ENCODE measurements at regions not wholly inside any gene's neighbourhood (a gene's known extent, or its start where the extent isn't known, plus 50 kb on each side); places are given as distances from the start of the nearest gene placed in this dataset.
"Not testable (repeated sequence)": the region's sequence is repeated elsewhere in the genome, so short reads cannot be mapped to it uniquely, and the experiment has no call there.

DNA sequence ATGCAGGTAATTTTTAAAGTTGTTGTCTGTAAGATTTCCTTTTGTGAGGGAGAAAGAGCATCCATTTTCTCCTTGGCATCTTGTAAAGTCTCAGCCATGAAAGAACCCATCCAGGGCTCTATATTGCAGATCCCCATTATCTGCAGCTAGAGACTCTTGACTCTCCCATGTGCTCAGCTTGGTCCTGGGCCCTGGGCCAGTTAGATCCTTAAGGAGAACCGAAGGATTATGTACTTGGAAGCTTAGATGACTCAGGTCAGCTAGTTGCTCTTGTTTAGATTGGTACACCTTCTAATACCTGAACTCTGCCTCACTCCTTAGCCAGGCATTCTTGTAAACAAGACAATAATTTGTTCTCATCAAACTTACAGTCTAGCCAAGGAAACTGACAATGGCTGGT lies 1617.6 kb downstream of the KHDRBS2 start:
- peaks cover 0 to 5% (median 3%) of the 10 kb centered on the region in 5 experiments for H3K9me3 ChIP-seq (ENCODE audit: control extremely low read depth in 1 of 5, control insufficient read depth in 4 of 5, insufficient read depth in 2 of 5, low read depth in 1 of 5, low read length in 4 of 5)
- ChIA-PET POLR2A (no interaction called here), CTCF (no interaction called here)
- WGBS (ENCODE audit: insufficient coverage), result 75% methylated on average over 1 of the region's 1 CpG
- H3K27ac ChIP-seq (ENCODE audit: insufficient read depth in 1 of 2, low read depth in 1 of 2, low read length in 2 of 2, poor library complexity in 1 of 2, severe bottlenecking in 2 of 2), result no peak overlapping the region
- no peaks in the 10 kb centered on the region for H3K27me3 ChIP-seq (replicated peaks in 2 of 5; ENCODE audit: control insufficient read depth in 4 of 5, insufficient read depth in 5 of 5, low read length in 4 of 5)
- H3K36me3 ChIP-seq (ENCODE audit: control insufficient read depth in 4 of 4, insufficient read depth in 4 of 4, low read length in 3 of 4), result no peaks in the 10 kb centered on the region
- DNase-seq, result no peak
- no peak overlapping the region for H3K4me3 ChIP-seq (ENCODE audit: control insufficient read depth in 1 of 7, extremely low read depth in 1 of 7, insufficient read depth in 4 of 7, low read depth in 2 of 7, low read length in 6 of 7)
- no peaks in the 10 kb centered on the region for H3K4me1 ChIP-seq (ENCODE audit: control extremely low read depth in 1 of 4, control insufficient read depth in 4 of 4, insufficient read depth in 4 of 4, low read length in 3 of 4)

DNA sequence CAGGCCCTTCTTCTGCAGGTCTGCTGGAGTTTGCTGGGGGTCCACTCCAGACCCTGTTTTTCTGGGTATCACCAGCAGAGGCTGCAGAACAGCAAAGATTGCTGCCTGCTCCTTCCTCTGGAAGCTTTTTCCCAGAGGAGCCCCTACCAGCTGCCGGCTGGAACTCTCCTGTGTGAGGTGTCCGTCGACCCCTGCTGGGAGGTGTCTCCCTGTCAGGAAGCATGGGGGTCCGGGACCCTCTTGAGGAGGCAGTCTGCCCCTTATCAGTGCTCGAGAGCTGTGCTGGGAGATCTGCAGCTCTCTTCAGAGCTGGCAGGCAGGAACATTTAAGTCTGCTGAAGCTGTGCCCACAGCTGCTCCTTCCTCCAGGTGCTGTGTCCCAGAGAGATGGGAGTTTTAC lies 1622.8 kb downstream of the KHDRBS2 start:
- 97% methylated on average over 4 of the region's 5 CpGs for WGBS (ENCODE audit: insufficient coverage)
- H3K27me3 ChIP-seq (replicated peaks in 2 of 5; ENCODE audit: control insufficient read depth in 4 of 5, insufficient read depth in 5 of 5, low read length in 4 of 5); H3K4me1 ChIP-seq (ENCODE audit: control extremely low read depth in 1 of 4, control insufficient read depth in 4 of 4, insufficient read depth in 4 of 4, low read length in 3 of 4); H3K27ac ChIP-seq (ENCODE audit: insufficient read depth in 1 of 2, low read depth in 1 of 2, low read length in 2 of 2, poor library complexity in 1 of 2, severe bottlenecking in 2 of 2); DNase-seq; H3K9me3 ChIP-seq (ENCODE audit: control extremely low read depth in 1 of 5, control insufficient read depth in 4 of 5, insufficient read depth in 2 of 5, low read depth in 1 of 5, low read length in 4 of 5); POLR2A ChIA-PET; H3K36me3 ChIP-seq (ENCODE audit: control insufficient read depth in 4 of 4, insufficient read depth in 4 of 4, low read length in 3 of 4); H3K4me3 ChIP-seq (ENCODE audit: control insufficient read depth in 1 of 7, extremely low read depth in 1 of 7, insufficient read depth in 4 of 7, low read depth in 2 of 7, low read length in 6 of 7); CTCF ChIA-PET: not testable (repeated sequence)

DNA sequence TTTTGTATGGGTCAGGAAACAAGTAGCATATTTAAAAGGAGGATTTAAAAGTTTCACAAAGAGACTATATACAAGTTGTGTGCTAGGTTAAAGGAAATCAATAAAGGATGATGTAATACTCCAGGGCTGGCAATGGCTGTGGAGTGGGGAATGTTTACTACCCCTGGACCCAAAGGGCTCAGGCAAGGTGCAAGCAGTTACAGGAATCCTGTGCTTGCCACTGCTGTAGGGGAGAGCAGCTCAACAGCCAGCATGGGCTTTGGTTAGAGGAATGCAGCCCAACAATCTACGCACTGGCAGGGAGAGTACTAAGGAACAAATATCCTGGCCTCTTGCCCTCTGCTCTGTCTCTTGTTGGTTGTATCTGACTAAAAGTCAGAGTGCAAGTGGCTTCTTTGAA lies 1642.2 kb downstream of the KHDRBS2 start:
- Histone ChIP-seq H3K27me3 (replicated peaks in 2 of 5; ENCODE audit: control insufficient read depth in 4 of 5, insufficient read depth in 5 of 5, low read length in 4 of 5) (no peaks in the 10 kb centered on the region), H3K27ac (ENCODE audit: insufficient read depth in 1 of 2, low read depth in 1 of 2, low read length in 2 of 2, poor library complexity in 1 of 2, severe bottlenecking in 2 of 2) (no peak overlapping the region), H3K4me1 (ENCODE audit: control extremely low read depth in 1 of 4, control insufficient read depth in 4 of 4, insufficient read depth in 4 of 4, low read length in 3 of 4) (no peaks in the 10 kb centered on the region), H3K36me3 (ENCODE audit: control insufficient read depth in 4 of 4, insufficient read depth in 4 of 4, low read length in 3 of 4) (no peaks in the 10 kb centered on the region), H3K9me3 (ENCODE audit: control extremely low read depth in 1 of 5, control insufficient read depth in 4 of 5, insufficient read depth in 2 of 5, low read depth in 1 of 5, low read length in 4 of 5) (peaks cover 0 to 2% (median 0%) of the 10 kb centered on the region in 5 experiments), H3K4me3 (ENCODE audit: control insufficient read depth in 1 of 7, extremely low read depth in 1 of 7, insufficient read depth in 4 of 7, low read depth in 2 of 7, low read length in 6 of 7) (no peak overlapping the region)
- DNase-seq, result no peak
- POLR2A ChIA-PET, result no interaction called here
- CTCF ChIA-PET, result no interaction called here
- WGBS (ENCODE audit: insufficient coverage), result 88% methylated on average over 1 of the region's 1 CpG

DNA sequence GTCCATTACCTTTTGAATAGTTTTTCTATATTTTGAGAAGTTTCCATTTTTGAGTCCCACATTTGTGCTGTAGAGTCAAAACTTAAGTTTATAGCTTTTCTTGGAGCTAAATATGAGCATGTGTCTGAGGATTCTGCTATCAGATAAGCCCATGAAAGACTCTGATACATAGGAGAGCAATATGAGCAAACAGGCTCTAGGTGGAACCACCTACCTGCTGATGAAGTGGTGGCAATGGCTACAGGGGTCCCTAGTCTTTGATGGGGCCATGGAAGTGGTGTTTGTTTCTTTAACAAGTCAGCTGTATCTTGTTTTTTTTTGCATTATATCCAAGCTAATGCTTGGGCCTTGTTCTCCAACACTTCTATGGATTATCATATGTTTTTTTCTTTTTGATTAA lies 1646.8 kb downstream of the KHDRBS2 start:
- not testable (repeated sequence) for DNase-seq

More for the DNA sequence above, 1646.8 kb downstream of the KHDRBS2 start:
- H3K36me3 ChIP-seq (ENCODE audit: control insufficient read depth in 4 of 4, insufficient read depth in 4 of 4, low read length in 3 of 4); H3K27me3 ChIP-seq (replicated peaks in 2 of 5; ENCODE audit: control insufficient read depth in 4 of 5, insufficient read depth in 5 of 5, low read length in 4 of 5); H3K4me3 ChIP-seq (ENCODE audit: control insufficient read depth in 1 of 7, extremely low read depth in 1 of 7, insufficient read depth in 4 of 7, low read depth in 2 of 7, low read length in 6 of 7); CTCF ChIA-PET; H3K9me3 ChIP-seq (ENCODE audit: control extremely low read depth in 1 of 5, control insufficient read depth in 4 of 5, insufficient read depth in 2 of 5, low read depth in 1 of 5, low read length in 4 of 5); H3K27ac ChIP-seq (ENCODE audit: insufficient read depth in 1 of 2, low read depth in 1 of 2, low read length in 2 of 2, poor library complexity in 1 of 2, severe bottlenecking in 2 of 2); POLR2A ChIA-PET; H3K4me1 ChIP-seq (ENCODE audit: control extremely low read depth in 1 of 4, control insufficient read depth in 4 of 4, insufficient read depth in 4 of 4, low read length in 3 of 4): not testable (repeated sequence)

All from common myeloid progenitor, CD34-positive (primary cell).